ENCODE measurements at regions not wholly inside any gene's neighbourhood (a gene's known extent, or its start where the extent isn't known, plus 50 kb on each side); places are given as distances from the start of the nearest gene placed in this dataset.
A peak's percentile ranks its signal among the peaks of the same experiment; 100 is the strongest.
"Not testable (repeated sequence)": the region's sequence is repeated elsewhere in the genome, so short reads cannot be mapped to it uniquely, and the experiment has no call there.

- DNase-seq, result no peak
Measured at GRCh38 chr1:88523854-88524528, 160.1 kb upstream of the PKN2 start.

DNA sequence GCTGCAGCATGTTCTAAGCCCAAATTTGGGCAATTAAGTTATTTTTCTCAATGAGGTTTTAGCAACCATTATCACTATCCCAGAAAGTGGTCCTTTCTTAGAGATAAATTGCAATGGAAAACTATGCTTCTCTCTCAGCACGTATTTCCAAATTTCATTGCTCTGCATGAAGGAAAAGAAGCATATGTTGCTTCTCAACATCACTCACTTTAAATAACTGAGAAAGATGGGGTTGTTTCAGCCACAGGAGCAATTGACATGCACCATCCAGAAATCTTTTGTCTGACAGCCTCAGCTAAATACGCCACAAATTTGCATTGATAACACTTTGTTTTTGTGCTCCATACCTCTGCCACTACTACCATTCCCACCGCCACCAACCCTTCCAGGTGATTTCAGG lies 157.6 kb upstream of the PKN2 start:
- DNase-seq, result no peak

GRCh38 chr1:88528792-88529191 lies 155.3 kb upstream of the PKN2 start:
- no peak for DNase-seq

GRCh38 chr1:88529581-88529980 lies 154.5 kb upstream of the PKN2 start:
- DNase-seq, result no peak

GRCh38 chr1:88530246-88530645 lies 153.8 kb upstream of the PKN2 start:
- DNase-seq, result no peak

DNA sequence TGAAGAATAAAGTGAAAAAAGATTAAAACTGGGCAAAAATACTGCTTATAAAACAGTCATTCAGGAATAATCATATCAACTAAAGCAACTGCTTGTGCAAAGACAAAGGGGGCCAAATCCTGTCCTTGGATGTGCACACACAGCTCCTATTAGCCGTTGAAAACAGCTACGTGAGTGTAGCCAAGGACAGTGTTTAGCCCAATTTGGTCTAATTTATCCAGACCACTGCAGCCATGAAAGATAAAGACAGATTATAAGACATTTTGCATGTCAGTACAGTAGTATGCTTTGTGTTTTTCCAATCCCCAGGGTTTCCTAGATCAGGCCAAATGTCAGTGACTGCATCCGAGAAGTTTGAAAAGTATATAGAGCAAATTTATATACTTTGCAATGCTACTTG lies 146.3 kb upstream of the PKN2 start:
- DNase-seq, result no peak

GRCh38 chr1:88538222-88538899 lies 145.7 kb upstream of the PKN2 start:
- no peak for DNase-seq

DNA sequence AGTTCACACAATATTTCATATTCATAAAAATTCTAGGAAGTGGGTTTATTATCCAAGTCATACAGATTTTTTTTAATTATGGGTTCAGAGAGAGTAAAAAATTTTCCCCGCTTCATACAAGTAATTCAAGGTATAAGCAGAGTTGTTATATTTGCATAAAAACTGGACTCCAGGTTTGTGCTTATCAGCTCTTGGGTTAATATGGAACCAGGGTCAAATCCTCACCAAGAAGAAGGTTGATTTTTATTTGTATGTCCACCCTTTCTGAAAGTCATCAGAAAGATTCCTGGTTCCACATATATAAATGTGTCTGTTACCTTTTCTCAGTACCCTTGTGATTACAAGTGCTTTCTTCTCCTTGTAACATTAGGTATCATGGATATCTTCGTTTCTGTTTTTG lies 143.8 kb upstream of the PKN2 start:
- no peak for DNase-seq

DNA sequence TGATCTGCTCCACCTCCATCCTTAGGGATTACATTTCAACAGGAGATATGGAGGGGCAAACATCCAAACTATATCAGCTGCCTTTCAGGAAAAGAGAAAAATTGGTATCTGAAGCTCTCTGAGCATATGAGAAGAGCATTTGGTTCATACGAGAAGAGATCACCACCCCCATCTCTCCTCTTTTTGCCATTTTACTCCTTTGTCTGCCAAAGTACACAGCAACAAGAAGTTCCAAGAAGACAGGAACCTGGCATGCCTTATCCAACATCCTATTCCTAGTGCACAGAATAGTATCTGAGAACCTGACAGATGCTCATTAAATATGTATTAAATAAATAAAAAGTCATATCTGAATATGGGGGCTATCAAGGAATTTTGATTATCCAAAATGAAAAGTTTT lies 142.5 kb upstream of the PKN2 start:
- DNase-seq, result no peak

- DNase-seq, result no peak
Measured at GRCh38 chr1:88544195-88544594, 139.9 kb upstream of the PKN2 start.

- no peak for DNase-seq
Measured at GRCh38 chr1:88549536-88549935, 134.5 kb upstream of the PKN2 start.

DNA sequence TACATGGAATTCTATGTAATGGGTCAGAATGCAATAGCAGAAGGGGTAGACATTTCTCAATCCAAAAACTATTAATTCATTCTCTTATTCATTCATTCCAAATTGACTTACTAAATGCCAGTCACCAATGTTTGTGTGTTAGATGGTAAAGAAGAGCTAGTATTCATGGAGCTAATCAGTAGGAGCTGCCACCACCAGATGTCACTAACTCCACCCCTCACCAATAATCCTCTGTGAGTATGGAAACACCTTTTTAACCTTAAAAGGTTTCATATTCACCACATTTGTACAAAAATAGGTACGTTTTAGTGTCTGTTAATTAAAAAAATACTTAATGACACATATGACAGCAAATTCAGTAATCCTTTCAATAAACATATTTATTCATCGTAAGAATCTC lies 131.8 kb upstream of the PKN2 start:
- DNase-seq, result no peak

GRCh38 chr1:88557014-88557413 lies 127.1 kb upstream of the PKN2 start:
- DNase-seq, result no peak

DNA sequence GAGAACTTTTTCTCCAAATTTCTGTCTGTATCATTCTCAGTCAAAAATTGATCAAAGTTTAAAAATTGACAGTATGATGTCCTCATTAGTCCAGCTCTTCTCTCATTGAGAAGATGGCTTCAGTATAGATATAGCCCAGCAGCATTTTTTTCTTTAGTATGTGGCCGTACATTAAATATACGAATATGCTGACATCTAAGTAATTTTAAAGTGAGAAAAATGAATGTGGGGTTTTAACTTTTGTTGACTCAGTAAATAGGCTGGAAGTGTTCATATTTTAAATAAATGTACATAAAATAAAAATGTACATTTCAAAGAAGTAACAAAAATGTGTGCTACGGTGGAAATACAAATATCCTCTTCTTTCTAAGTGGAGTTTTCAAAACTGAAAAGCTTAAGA lies 123.5 kb upstream of the PKN2 start:
- DNase-seq, result no peak

DNA sequence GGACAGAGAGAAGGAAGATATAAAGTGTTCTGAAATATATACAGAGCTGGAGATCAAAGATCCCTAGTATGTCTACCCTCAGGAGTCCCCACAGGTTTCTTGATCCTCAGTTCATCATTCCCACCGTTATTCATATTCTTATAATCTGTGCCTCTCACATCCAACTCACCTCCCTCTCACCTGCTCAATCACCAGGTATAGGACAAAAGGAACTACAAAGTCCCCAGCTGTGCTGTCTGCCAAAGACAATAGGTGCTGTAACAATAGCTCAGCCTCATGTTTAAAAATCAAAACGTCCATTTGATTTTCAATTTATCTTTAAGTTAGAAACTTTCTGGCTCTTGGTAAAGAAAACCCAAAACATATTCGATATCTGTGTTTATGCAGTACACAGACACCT lies 121.1 kb upstream of the PKN2 start:
- DNase-seq, result no peak

DNA sequence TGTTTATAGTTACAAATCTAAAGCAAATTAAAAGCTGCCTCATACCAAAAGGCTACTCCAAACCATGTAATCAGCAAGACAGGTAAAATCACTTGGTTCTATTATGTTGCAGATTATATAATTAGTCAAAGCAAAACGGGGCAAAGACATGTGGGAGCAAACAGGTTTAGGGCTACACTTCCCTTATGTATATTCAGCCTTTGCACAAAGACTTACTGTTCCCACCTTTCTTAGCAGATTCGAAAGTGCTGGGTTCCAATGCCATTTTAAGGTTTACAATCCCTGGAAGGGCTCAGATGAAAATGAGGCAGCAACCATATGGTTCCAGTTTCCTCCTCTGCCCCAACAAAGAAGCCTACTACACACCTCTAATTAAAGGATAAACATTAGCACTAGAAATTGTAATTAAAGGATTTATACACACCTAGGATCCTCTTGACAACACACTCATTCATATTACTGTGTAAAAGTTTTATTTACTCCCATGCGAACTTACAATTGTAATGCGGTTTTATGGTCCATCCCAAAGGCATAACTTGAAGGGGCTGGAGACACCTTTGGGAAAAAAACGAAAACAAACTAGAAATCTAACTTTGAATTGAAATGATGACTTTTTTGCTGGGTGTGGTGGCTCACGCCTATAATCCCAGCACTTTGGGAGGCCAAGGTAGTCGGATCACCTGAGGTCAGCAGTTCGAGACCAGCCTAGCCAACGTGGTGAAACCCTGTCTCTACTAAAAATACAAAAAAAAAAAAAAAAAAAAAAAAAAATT lies 117.3 kb upstream of the PKN2 start:
- DNase-seq, result no peak

GRCh38 chr1:88571506-88571905 lies 112.6 kb upstream of the PKN2 start:
- DNase-seq, result no peak

GRCh38 chr1:88579598-88579997 lies 104.5 kb upstream of the PKN2 start:
- no peak for DNase-seq

- peak in 14 of 51 donors; percentile 0 to 48 (median 14) for DNase-seq
Measured at GRCh38 chr1:88581703-88582102, 102.4 kb upstream of the PKN2 start.

GRCh38 chr1:88593358-88593757 lies 90.7 kb upstream of the PKN2 start:
- no peak for DNase-seq

GRCh38 chr1:88595355-88596002 lies 88.6 kb upstream of the PKN2 start:
- DNase-seq, result no peak

- not testable (repeated sequence) for DNase-seq
Measured at GRCh38 chr1:88597973-88598372, 86.1 kb upstream of the PKN2 start.
